ENCODE measurements at regions not wholly inside any gene's neighbourhood (a gene's known extent, or its start where the extent isn't known, plus 50 kb on each side); places are given as distances from the start of the nearest gene placed in this dataset.

- TF ChIP-seq POLR2A (IDR thresholded peaks at IDR 0.05) = no peak
- TF ChIP-seq, protein P1, sequence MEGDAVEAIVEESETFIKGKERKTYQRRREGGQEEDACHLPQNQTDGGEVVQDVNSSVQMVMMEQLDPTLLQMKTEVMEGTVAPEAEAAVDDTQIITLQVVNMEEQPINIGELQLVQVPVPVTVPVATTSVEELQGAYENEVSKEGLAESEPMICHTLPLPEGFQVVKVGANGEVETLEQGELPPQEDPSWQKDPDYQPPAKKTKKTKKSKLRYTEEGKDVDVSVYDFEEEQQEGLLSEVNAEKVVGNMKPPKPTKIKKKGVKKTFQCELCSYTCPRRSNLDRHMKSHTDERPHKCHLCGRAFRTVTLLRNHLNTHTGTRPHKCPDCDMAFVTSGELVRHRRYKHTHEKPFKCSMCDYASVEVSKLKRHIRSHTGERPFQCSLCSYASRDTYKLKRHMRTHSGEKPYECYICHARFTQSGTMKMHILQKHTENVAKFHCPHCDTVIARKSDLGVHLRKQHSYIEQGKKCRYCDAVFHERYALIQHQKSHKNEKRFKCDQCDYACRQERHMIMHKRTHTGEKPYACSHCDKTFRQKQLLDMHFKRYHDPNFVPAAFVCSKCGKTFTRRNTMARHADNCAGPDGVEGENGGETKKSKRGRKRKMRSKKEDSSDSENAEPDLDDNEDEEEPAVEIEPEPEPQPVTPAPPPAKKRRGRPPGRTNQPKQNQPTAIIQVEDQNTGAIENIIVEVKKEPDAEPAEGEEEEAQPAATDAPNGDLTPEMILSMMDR (IDR thresholded peaks at IDR 0.05) = no peak
Measured at GRCh38 chr5:41575110-41575779, 64.8 kb upstream of the PLCXD3 start.
